Activated T-cell treated with anti-CD3 and anti-CD28 coated beads, Interleukin-2, amount 50 U/mL, for 72 hours (primary cell): ENCODE measurements at regions not wholly inside any gene's neighbourhood (a gene's known extent, or its start where the extent isn't known, plus 50 kb on each side); places are given as distances from the start of the nearest gene placed in this dataset.

Experiments used
- ATAC-seq, 2 donors: fragments of 150-1000 bp; cut with Tn5 transposase; replicated peaks in 1 of 2; 2 replicates each; pipeline ENCODE4 v1.10.0; 2021; ENCODE audit warnings: moderate library complexity in 2 of 2, mild to moderate bottlenecking in 1 of 2
- DNase-seq, 2 donors: peaks; one replicate each; pipeline ENCODE4 v3.0.0; 2021 to 2022; ENCODE audit warnings: mixed read lengths in 1 of 2
- H3K27ac Mint-ChIP-seq: one replicate; pipeline ENCODE4 v1.8.0; 2022; ENCODE audit warnings: mild to moderate bottlenecking, moderate library complexity, mixed read lengths
- H3K27me3 Mint-ChIP-seq: one replicate; pipeline ENCODE4 v1.8.0; 2022; ENCODE audit warnings: low read depth, mixed read lengths
- H3K36me3 Mint-ChIP-seq, 2 donors: one replicate each; pipeline ENCODE4 v1.8.0; 2022; ENCODE audit warnings: mixed read lengths in 2 of 2, mild to moderate bottlenecking in 1 of 2; ENCODE audit not compliant: insufficient read depth in 2 of 2
- H3K4me1 Mint-ChIP-seq: one replicate; pipeline ENCODE4 v1.8.0; 2022; ENCODE audit warnings: low read depth, mixed read lengths
- H3K4me3 Mint-ChIP-seq, 2 donors: one replicate each; pipeline ENCODE4 v1.8.0; 2022; ENCODE audit warnings: mild to moderate bottlenecking in 2 of 2, mixed read lengths in 2 of 2, moderate library complexity in 2 of 2
- H3K9me3 Mint-ChIP-seq, 2 donors: one replicate each; pipeline ENCODE4 v1.8.0; 2022; ENCODE audit warnings: mixed read lengths in 2 of 2

DNA sequence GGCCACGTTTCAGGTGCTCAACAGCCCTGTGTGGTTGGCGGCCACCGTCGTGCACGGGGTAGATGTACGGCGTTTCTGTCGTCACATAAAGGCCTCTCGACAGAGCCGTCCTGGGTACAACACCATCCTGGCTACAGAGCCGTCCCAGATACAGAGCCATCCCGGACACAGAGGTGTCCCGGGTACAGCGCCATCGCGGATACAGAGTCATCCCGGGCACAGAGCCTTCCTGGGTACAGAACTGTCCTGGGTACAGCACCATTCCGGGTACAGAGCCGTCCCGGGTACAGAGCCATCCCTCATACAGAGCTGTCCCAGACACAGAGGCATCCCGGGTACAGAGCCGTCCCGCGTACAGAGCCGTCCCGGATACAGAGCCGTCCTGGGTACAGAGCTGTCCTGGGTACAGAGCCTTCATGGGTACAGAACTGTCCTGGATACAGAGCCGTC, 222.7 kb upstream of the SOX1 start:
- no peak overlapping the region for H3K27ac Mint-ChIP-seq
- peaks cover 0 to 2% of the 10 kb centered on the region in 2 donors for H3K9me3 Mint-ChIP-seq
- no peak overlapping the region for H3K4me3 Mint-ChIP-seq
- H3K4me1 Mint-ChIP-seq = no peaks in the 10 kb centered on the region
- ATAC-seq (no peak), DNase-seq (no peak)
- H3K27me3 Mint-ChIP-seq = peaks cover 30% of the 10 kb centered on the region
- no peaks in the 10 kb centered on the region for H3K36me3 Mint-ChIP-seq

DNA sequence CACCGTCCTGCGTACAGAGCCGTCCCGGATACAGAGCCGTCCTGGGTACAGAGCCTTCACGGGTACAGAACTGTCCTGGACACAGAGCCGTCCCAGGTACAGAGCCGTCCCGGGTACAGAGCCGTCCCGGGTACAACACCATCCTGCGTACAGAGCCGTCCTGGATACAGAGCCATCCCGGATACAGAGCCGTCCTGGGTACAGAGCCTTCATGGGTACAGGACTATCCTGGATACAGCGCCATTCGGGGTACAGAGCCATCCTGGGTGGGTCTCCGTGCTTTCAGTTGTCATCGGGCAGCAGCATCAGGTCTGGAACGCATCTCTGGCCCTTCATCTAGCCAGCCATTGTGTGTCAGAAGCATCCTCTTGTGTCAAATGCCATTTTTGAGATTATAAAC, 222.3 kb upstream of the SOX1 start:
- Mint-ChIP-seq H3K27ac (no peak overlapping the region), H3K9me3 (peaks cover 0 to 2% of the 10 kb centered on the region in 2 donors), H3K4me1 (no peaks in the 10 kb centered on the region), H3K27me3 (peaks cover 30% of the 10 kb centered on the region), H3K36me3 (no peaks in the 10 kb centered on the region), H3K4me3 (no peak overlapping the region)
- no peak for DNase-seq
- ATAC-seq = no peak

DNA sequence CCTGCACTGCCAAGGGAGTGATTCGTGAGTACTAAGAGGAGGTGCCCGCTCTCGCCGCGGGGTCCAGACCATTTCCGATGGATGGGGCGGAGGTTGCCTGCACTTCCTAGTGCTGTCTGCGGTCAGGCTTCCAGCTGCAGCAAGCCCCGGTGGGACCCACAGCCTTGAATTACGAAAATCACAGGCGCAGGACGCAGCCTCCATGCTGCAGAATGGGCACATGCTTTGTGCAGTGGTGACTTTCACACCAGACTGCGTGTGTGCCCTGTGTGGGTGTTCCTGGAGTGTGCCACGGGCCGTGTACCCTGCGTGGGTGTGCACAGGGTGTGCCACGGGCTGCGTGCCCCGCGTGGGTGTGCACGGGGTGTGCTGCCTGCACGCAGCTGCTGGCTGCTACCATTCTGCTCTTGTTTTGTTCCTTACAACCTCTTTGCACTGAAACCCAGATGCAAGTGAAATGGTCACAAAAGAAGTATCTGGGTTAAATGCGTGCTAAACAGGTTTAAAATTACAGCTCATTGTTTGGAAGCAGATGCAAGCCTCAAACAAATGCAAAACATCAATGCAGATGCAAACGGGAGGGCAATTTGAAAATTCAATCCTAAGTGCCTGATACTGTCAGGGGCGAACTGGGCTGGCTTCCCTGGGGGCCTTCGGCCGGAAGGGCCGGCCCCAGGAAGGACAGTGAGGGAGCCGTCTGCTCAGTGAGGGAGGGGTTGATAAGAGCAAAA, 221.2 kb upstream of the SOX1 start:
- H3K4me1 Mint-ChIP-seq = no peaks in the 10 kb centered on the region

DNA sequence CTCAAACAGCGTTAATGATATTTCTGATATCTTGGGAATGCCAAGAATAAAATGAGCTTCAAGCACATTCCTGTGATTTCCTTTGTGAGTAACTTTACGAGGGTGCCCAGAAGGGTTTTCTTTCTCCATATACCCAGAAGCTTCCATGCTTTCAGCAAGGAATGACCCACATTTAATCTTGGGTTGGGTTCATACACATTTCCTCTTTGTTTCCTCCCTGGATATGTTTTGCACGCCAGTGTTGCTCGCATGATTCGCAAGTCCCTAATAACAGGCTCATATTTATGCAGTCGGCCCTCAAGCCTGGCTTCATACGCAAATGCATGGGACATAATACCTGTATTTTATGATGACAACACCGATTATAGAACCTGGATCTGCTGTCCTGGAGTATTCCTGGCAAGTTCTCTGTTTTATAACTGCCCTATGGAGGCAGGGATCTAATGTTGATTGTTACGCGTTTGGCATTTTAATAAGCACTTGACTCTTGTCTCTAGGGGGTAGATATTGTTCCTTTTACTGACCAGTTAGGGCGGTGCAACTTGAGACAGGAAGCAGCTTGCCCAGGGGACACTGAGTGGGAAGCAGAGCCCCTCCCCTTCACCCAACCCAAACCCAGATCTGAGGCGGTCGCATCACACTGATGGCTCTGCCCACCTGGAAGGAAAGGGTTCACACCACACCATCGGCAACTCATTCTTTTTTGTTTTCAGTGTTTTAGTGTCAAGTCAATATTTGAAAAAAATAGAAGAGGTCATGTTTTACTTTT, 220.4 kb upstream of the SOX1 start:
- ATAC-seq (no peak), DNase-seq (no peak)
- no peaks in the 10 kb centered on the region for H3K4me1 Mint-ChIP-seq
- peaks cover 30% of the 10 kb centered on the region for H3K27me3 Mint-ChIP-seq
- no peaks in the 10 kb centered on the region for H3K36me3 Mint-ChIP-seq
- peaks cover 0 to 2% of the 10 kb centered on the region in 2 donors for H3K9me3 Mint-ChIP-seq
- H3K4me3 Mint-ChIP-seq = no peak overlapping the region
- H3K27ac Mint-ChIP-seq = no peak overlapping the region

More for the DNA sequence above, 221.2 kb upstream of the SOX1 start:
- peaks cover 0 to 2% of the 10 kb centered on the region in 2 donors for H3K9me3 Mint-ChIP-seq
- H3K27ac Mint-ChIP-seq = no peak overlapping the region
- ATAC-seq (no peak), DNase-seq (no peak)
- H3K4me3 Mint-ChIP-seq = no peak overlapping the region
- peaks cover 30% of the 10 kb centered on the region for H3K27me3 Mint-ChIP-seq
- no peaks in the 10 kb centered on the region for H3K36me3 Mint-ChIP-seq

DNA sequence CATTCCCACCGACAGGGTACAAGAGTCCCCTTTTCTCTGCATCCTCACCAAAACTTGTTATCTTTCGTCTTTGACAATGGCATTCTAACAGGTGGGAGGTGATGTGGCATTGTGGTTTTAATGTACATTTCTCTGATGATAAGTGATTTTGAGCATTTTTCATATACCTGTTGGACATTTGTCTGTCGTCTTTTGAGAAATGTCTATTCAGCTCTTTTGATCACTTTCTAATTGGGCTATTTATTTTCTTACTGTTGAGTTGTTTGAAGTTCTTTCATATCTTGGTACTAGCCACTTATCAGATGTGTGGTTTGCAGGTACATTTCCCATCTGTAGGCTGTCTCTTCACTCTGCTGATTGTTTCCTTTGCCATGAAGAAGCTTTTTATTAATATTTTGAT, 219.0 kb upstream of the SOX1 start:
- Mint-ChIP-seq H3K4me3 (no peak overlapping the region), H3K27me3 (peaks cover 30% of the 10 kb centered on the region), H3K36me3 (no peaks in the 10 kb centered on the region), H3K4me1 (no peaks in the 10 kb centered on the region), H3K9me3 (peaks cover 0 to 2% of the 10 kb centered on the region in 2 donors), H3K27ac (no peak overlapping the region)
- DNase-seq (no peak), ATAC-seq (no peak)

DNA sequence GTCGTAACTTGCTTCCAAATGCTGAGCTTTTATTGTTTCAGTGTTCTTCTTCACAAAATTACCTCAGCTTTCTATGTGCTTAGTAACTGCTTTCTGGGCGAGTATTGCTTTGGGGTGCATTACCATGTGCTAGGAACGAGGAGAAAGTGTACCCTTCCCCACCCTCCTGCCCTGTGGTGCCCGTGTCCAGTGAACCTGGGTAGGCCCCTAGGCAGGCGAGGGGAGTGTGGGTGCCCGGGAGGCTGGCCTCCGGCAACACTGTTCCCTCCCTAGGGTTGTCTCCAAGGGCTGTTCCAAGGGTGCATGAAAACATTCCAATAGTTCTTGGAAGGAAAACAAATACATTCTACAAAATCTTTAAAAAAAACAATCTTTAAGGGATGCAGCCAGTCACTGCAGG, 216.5 kb upstream of the SOX1 start:
- H3K4me1 Mint-ChIP-seq = no peaks in the 10 kb centered on the region
- ATAC-seq (no peak), DNase-seq (no peak)
- peaks cover 25% of the 10 kb centered on the region for H3K27me3 Mint-ChIP-seq
- H3K4me3 Mint-ChIP-seq = no peak overlapping the region
- H3K36me3 Mint-ChIP-seq = no peaks in the 10 kb centered on the region
- H3K27ac Mint-ChIP-seq = no peak overlapping the region
- H3K9me3 Mint-ChIP-seq = no peaks in the 10 kb centered on the region

DNA sequence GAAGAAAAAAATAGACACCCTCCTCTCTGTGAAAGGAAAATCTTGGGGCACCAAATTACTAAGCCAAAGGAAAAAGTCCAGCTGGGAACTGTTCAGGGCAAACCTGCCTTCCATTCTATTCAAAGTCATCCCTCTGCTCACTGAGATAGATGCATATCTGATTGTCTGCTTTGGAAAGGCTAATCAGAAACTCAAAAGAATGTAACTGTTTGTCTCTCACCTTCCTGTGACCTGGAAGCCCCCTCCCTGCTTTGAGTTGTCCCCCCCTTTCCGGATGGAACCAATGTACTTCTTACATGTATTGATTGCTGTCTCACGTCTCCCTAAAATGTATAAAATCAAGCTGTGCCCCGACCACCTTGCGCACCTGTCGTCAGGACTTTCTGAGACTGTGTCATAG, 216.0 kb upstream of the SOX1 start:
- no peaks in the 10 kb centered on the region for H3K4me1 Mint-ChIP-seq
- DNase-seq (no peak), ATAC-seq (no peak)
- H3K4me3 Mint-ChIP-seq = no peak overlapping the region
- H3K27me3 Mint-ChIP-seq = peaks cover 21% of the 10 kb centered on the region
- H3K27ac Mint-ChIP-seq = no peak overlapping the region
- H3K36me3 Mint-ChIP-seq = no peaks in the 10 kb centered on the region
- no peaks in the 10 kb centered on the region for H3K9me3 Mint-ChIP-seq

DNA sequence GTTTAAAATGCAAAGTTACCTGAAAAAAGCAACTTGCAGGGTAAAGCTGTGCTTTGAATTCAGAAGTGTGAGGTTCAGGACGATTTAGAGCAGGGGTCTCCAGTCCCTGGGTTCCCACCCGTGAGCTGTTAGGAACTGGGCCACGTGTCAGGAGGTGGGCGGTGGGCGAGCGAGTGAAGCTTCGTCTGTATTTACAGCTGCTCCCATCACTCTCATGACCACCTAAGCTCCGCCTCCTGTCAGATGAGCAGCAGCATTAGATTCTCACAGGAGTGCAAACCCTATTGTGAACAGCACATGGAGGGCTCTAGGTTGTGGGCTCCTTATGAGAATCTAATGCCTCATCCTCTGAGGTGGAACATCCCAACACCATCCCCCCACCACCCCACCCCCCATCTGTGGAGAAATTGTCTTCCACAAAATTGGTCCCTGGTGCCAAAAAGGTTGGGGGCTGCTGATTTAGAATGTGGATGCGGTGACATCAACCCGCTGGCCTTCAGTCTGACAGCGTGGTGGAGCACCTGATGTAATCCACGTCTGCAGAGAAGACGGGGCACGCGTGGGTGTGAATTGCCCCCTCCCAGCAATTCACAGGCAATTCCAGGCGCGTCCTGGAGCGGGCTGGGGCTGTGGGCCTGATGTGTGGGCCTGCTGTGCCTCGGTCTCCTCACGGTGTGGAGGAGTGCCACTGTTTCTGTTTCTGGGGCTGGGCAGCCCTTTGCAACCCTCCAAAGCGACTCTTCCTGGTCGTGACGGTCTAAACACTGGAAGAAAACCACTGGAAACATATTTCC, 214.0 kb upstream of the SOX1 start:
- no peak for DNase-seq
- H3K36me3 Mint-ChIP-seq = no peaks in the 10 kb centered on the region
- no peak overlapping the region for H3K27ac Mint-ChIP-seq
- no peaks in the 10 kb centered on the region for H3K4me1 Mint-ChIP-seq
- peaks cover 7% of the 10 kb centered on the region for H3K27me3 Mint-ChIP-seq
- H3K9me3 Mint-ChIP-seq = no peaks in the 10 kb centered on the region
- no peak for ATAC-seq
- H3K4me3 Mint-ChIP-seq = no peak overlapping the region

DNA sequence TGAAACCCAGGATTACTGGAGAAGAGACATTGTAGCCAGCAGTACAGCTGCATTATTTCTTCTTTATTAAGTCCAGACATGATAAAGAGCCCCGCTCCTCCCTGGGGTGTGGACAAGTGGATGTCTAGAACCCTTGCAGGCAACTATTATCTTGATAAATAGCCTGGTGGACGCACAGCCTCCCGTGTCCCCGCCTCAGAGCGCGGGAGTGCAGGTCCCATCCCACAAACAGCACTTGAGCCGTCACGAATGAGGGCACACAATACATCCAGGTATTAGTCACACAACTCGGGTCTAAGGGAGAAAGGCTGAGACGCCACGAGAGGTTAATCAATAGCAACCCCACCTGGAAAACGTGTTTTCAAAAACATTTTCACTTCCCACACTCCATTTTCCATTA, 213.2 kb upstream of the SOX1 start:
- H3K4me1 Mint-ChIP-seq = no peaks in the 10 kb centered on the region
- H3K27me3 Mint-ChIP-seq = no peaks in the 10 kb centered on the region
- H3K4me3 Mint-ChIP-seq = no peak overlapping the region
- no peak overlapping the region for H3K27ac Mint-ChIP-seq
- H3K36me3 Mint-ChIP-seq = no peaks in the 10 kb centered on the region
- no peak for ATAC-seq
- H3K9me3 Mint-ChIP-seq = no peaks in the 10 kb centered on the region
- no peak for DNase-seq

DNA sequence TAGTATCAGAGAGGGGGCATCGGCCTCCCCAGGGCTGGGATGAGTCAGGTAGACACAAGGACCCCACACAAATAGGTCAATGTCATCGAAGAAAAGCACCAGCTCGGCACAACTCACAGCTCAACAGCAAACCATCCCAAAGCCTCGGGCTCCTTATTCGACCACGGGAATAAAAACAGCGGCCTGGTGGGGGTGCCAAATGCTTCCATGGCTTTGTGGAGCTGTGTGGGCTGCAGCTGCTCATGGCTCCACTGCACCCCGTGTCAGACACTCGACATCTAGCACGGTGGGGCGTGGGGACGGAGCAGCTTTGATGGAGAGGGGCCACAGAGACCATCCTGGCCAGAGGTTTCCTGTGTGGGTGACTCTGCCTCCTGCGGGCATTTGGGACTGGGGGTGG, 212.5 kb upstream of the SOX1 start:
- Mint-ChIP-seq H3K27me3 (no peaks in the 10 kb centered on the region), H3K27ac (no peak overlapping the region), H3K36me3 (no peaks in the 10 kb centered on the region), H3K4me1 (no peaks in the 10 kb centered on the region), H3K9me3 (no peaks in the 10 kb centered on the region), H3K4me3 (no peak overlapping the region)
- no peak for DNase-seq
- no peak for ATAC-seq

DNA sequence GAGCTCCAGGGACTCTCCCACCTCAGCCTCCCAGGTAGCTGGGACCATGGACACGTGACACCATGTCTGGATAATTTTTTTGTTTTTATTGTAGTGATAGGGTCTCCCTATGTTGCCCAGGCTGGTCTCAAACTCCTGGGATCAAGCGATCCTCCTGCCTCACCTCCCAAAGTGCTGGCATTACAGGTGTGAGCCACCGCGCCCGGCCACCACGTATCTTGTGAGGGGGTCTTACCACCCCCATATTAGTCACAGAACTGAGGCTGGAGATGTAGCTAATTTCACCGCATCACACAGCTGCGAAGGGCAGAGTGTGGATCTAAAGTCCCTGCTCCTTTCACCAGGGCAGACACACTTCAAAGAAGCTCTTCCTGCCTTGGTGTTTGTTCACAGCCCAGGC, 211.8 kb upstream of the SOX1 start:
- no peaks in the 10 kb centered on the region for H3K9me3 Mint-ChIP-seq
- no peaks in the 10 kb centered on the region for H3K4me1 Mint-ChIP-seq
- ATAC-seq (no peak), DNase-seq (no peak)
- no peak overlapping the region for H3K27ac Mint-ChIP-seq
- H3K4me3 Mint-ChIP-seq = no peak overlapping the region
- H3K27me3 Mint-ChIP-seq = no peaks in the 10 kb centered on the region
- no peaks in the 10 kb centered on the region for H3K36me3 Mint-ChIP-seq

DNA sequence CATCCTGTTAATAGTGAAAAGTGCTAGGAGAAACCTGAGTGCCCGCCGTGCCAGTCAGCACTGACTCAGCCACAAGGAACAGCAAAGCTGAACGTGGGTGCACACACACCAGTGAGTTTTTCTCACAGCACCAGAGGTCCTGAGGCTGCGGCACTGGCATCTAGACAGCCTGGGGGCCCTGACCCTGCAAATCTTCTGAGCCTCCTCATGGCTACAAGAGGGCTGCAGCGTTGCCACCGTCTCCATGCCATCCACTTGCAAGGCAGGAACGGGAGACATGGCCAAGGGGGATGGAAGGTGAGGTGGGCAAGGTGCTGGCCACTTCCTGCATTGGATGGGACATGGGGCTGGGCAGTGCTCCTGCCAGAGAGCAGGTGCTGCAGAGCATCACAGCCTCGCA, 211.2 kb upstream of the SOX1 start:
- Mint-ChIP-seq H3K4me1 (no peaks in the 10 kb centered on the region), H3K36me3 (no peaks in the 10 kb centered on the region), H3K27me3 (no peaks in the 10 kb centered on the region), H3K27ac (no peak overlapping the region), H3K9me3 (no peaks in the 10 kb centered on the region), H3K4me3 (no peak overlapping the region)
- DNase-seq (no peak), ATAC-seq (no peak)

DNA sequence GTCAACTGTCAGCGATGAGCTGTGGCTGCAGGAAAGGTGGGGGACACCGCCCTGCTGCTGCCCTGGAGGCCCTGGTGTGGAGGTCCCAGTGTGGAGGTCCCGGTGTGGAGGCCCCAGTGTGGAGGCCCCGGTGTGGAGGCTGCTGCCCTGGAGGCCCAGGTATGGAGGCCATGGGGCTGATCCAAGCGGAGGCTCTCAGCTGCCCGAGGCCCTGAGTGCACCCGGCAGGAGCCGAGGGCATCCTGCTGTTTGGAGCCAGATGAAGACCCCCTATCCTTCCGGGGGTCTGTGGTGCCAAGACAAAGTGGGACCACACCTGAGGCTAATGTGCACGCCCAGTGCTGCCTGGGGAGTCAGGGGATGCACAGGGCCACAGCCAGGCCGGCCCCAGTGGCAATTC, 210.4 kb upstream of the SOX1 start:
- no peak overlapping the region for H3K4me3 Mint-ChIP-seq
- H3K27ac Mint-ChIP-seq = no peak overlapping the region
- H3K27me3 Mint-ChIP-seq = no peaks in the 10 kb centered on the region
- H3K9me3 Mint-ChIP-seq = peaks cover 0 to 2% of the 10 kb centered on the region in 2 donors
- no peak for DNase-seq
- no peaks in the 10 kb centered on the region for H3K4me1 Mint-ChIP-seq
- ATAC-seq = no peak
- H3K36me3 Mint-ChIP-seq = no peaks in the 10 kb centered on the region
